ENCODE measurements at regions not wholly inside any gene's neighbourhood (a gene's known extent, or its start where the extent isn't known, plus 50 kb on each side); places are given as distances from the start of the nearest gene placed in this dataset.
A peak's percentile ranks its signal among the peaks of the same experiment; 100 is the strongest.

GRCh38 chr3:23051240-23052140 lies 151.6 kb upstream of the UBE2E2 start:
- H3K27ac ChIP-seq, result no peak overlapping the region
- TF ChIP-seq CTCF (IDR thresholded peaks at IDR 0.05) (no peak), ZFX (IDR thresholded peaks at IDR 0.05; ENCODE audit: borderline replicate concordance) (no peak)

GRCh38 chr3:23052208-23052607 lies 150.9 kb upstream of the UBE2E2 start:
- no peak for TF ChIP-seq CTCF (IDR thresholded peaks at IDR 0.05)
- no peak for TF ChIP-seq ZFX (IDR thresholded peaks at IDR 0.05; ENCODE audit: borderline replicate concordance)
- no peak overlapping the region for H3K27ac ChIP-seq

GRCh38 chr3:23052620-23053019 lies 150.5 kb upstream of the UBE2E2 start:
- H3K27ac ChIP-seq, result no peak overlapping the region
- TF ChIP-seq ZFX (IDR thresholded peaks at IDR 0.05; ENCODE audit: borderline replicate concordance), result no peak
- peak; percentile 10; the same call in 1 of the 2 replicates for TF ChIP-seq CTCF (IDR thresholded peaks at IDR 0.05)

GRCh38 chr3:23055733-23056376 lies 147.3 kb upstream of the UBE2E2 start:
- TF ChIP-seq ZFX (IDR thresholded peaks at IDR 0.05; ENCODE audit: borderline replicate concordance) (no peak), CTCF (IDR thresholded peaks at IDR 0.05) (no peak)
- no peak overlapping the region for H3K27ac ChIP-seq

GRCh38 chr3:23062582-23062981 lies 140.5 kb upstream of the UBE2E2 start:
- TF ChIP-seq CTCF (IDR thresholded peaks at IDR 0.05) (no peak), ZFX (IDR thresholded peaks at IDR 0.05; ENCODE audit: borderline replicate concordance) (no peak)
- no peak overlapping the region for H3K27ac ChIP-seq

- H3K27ac ChIP-seq, result no peak overlapping the region
- no peak for TF ChIP-seq CTCF (IDR thresholded peaks at IDR 0.05)
- no peak for TF ChIP-seq ZFX (IDR thresholded peaks at IDR 0.05; ENCODE audit: borderline replicate concordance)
Observed at GRCh38 chr3:23062982-23063381, 140.1 kb upstream of the UBE2E2 start.

- no peak overlapping the region for H3K27ac ChIP-seq
- TF ChIP-seq ZFX (IDR thresholded peaks at IDR 0.05; ENCODE audit: borderline replicate concordance), result no peak
Observed at GRCh38 chr3:23067116-23067515, 136.0 kb upstream of the UBE2E2 start.

Data from 22Rv1 (cell line).